HG02678 (cell line): ENCODE measurements at regions not wholly inside any gene's neighbourhood (a gene's known extent, or its start where the extent isn't known, plus 50 kb on each side); places are given as distances from the start of the nearest gene placed in this dataset.

Experiments
- ATAC-seq: cut with Tn5 transposase; IDR thresholded peaks from one replicate; pipeline ENCODE4 v1.9.1; 2021; ENCODE audit warnings: mild to moderate bottlenecking, moderate library complexity; ENCODE audit not compliant: unreplicated experiment

- no peak for ATAC-seq
Observed at GRCh38 chr2:64850642-64851041, 138.6 kb upstream of the SLC1A4 start.

DNA sequence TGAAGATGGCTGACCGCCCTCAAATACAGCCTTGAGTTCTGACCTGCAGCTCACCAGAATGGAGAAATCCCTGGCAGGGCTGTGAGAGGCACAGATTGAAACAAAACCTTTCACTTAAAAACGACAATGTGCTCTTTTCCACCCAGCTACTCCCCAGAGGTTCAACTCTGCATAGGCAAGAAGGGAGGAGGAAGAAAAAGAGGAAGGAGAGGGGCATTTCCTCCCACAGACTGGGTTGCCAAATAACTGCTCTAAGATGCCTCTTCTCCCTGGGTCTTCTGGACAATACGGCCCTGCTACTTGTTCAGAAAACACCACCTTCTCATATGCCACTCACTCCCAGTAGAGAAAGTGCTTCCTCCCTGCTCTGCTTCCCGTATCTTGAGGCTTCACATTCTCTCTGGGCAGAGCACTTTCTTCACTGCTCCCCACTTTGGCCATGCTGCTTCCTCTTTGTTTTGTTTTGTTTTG is 136.4 kb upstream of the SLC1A4 start:
- no peak for ATAC-seq

DNA sequence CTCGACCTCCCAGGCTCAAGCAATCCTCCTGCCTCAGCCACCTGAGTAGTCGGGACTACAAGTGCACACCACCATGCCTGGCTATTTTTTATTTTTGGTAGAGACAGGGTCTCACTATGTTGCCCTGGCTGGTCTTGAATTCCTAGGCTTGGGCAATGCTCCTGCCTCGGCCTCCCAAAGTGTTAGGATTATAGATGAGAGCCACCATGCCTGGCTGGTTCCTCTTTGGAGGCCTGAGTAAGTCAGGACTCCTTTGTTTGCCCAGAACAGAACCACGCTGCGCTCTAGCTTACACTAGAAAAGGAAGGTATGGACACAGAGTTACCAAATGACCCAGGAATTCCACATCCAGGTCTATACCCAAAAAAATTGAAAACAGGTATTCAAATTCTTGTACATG is 135.9 kb upstream of the SLC1A4 start:
- no peak for ATAC-seq

DNA sequence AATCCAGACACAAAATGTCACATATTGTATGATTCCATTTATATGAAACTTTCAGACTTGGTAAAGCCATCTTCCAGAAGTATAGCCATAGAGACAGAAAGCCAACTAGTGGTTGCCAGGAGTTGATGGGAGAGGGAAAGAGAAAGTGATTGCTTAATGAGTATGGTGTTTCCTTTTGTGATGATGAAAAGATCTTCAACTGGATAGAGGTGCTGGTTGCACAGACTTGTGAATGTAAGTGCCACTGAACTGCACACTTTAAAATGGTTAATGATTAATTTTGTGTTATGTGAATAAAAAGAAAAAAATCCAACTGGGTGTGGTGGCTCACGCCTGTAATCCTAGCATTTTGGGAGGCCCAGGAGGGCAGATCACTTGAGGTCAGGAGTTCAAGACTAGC is 135.3 kb upstream of the SLC1A4 start:
- no peak for ATAC-seq

DNA sequence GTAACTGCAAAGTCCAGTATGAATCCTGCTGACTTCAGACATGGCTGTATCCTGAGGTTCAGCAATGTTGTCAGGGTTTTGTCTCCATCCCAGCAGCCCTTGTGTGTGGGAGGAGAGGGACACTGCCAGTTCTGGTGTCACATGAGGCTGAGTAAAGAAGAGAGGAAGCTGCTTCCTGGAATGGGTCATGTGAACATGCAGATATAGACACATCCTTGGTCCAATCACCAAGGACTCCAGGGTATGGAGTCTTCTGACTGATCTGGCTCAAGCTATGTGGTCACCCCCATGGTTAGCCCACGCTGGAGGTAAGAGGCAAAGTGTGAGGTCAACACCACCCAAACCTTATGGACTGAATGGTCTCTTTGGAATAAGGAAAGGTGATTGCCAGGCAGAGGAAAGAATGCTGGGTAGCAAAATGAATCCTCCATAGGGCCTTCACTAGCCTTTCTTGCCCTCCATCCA is 134.4 kb upstream of the SLC1A4 start:
- no peak for ATAC-seq

DNA sequence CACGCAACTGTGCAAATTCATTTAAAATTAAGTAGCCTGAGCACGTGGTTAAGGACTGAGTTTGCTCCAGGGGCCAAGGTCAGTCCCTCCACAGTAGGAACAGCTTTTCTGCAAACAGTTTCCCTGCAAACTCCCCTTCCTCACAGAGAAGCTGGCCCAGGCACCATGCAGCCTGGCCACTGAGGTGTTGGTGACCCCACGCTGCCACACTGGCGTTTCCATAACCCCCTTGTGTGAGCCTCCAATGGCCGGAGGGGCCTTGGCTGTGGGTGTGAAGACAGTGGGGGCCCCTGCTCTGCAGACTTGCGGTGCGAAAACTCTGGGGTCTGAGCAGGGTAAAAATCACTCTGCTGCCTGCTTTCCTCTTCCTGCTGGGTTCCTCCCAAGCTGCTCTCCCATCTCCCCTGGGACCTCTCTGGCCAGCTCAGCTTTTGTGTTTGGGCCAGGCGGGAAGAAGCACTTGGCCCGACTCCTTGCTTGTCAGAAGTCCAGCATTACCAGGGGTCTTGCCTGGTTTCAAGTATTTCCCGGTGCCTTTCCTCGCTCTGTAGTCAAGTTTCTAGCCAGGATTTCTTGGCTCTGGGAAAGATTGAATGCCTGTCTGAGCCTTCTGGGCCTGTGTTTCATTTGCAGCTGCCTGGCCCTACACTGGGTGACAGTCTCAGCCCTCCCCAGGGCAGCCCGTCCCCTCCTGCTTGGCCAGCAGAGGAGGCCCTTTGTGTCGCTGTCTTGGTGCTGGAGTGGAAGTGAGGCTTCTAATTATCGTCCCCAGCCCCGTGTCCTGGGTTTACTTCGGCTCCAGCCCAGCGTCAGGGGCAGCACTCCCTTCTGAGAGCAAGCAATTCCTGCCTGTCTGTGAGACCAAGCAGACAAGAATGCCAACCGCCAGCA is 131.4 kb upstream of the SLC1A4 start:
- no peak for ATAC-seq

DNA sequence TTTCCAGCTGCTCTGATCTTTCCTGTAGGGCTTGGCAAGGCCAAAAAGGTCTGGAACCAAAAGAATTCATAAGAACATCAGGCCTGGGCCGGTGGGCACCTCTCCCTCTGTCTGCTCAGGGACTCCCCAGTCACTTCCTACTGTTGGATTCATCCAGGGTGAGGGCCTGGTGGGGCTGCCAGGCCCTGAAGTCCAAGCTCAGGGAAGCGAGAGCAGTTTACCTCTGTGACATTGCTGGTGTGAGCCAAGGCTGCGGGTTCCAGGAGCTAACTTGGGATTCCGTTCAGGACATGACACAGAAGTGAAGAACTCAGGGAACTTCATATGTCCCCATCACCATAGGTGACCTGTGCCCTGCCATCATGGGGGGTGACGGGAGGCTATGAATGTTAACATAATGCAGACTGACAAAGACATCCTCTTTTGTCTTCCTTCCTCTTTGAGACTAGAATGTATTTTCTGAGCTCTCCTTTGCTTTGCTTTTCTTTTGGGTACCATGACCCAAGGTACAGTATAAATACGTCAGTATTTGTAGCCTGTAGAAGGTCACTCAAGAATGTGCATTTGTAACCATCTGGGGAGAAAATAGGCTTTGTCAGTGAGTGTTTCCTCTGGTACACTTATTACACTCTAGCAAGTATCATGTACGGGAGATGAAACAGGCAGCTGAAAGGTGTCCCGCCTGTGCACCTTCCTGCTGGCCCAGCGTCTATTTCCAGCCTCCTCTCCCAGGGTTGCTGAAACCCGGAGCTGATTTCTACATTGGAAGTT is 130.5 kb upstream of the SLC1A4 start:
- ATAC-seq, result peak; percentile 7

DNA sequence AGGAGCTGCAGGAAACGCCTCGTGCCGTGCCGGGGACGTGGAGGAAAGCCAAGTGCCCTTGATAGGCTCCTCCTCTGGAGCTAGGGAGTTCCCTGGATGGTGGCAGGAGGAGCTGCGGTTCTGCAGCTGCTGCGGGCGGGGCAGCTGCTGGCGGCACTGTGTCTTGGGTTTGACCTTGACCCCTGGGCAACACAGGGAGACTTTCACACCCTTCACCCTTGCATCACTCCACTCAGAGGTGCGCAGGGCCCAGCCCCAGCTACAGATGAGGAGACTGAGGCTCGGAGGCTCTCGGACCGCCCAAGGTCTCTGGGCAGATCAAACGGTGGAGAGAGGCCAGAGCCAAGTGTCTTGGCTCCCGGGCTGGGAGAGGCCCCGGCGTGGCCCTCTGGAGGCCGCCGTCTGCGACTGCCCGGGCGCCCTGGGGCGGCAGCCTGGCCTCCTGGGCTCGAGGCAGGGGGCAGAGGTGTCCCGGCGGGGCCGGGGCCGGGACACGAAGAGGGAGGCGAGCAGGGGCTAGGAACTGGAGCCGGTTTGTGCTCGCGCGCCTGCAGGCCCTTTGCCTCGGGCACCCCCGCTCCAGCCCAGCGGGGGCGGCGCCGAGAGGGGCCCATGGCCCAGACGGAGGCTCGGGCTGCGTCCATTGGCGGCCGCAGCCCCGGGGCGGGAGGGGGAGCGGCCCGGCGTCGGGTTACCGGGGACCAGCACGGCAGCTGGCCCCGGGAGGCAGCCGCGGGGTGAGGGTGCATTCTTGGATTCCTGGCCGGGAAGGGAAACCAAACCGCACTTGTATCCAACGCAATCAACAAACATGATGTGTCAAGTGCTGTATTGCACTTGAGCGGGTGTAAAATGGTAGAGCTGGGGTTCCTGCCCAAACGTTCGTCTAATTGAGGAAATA is 129.6 kb upstream of the SLC1A4 start:
- ATAC-seq, result peak; percentile 44

GRCh38 chr2:64860276-64860885 is 128.8 kb upstream of the SLC1A4 start:
- no peak for ATAC-seq

- no peak for ATAC-seq
Observed at GRCh38 chr2:64860936-64861335, 128.3 kb upstream of the SLC1A4 start.

GRCh38 chr2:64861452-64862397 is 127.5 kb upstream of the SLC1A4 start:
- ATAC-seq, result no peak

DNA sequence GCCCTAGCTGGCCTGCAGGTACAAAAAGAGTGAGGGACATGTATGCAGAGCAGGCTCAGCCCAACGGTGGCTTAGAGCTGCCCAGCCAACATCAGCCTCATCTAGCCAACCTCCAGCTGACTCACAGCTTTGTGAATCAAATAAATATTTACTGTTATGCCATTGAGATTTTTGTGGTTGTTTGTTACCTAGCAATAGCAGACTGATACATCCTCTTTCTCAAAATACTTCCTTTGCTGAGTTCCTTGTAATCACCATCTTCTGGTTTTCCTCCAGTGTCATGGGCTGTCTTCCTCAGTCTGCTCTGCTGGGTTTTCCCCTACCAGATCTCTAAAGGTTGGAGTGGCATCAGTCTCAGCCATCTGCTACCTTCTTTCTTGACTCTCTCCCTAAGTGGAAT is 126.6 kb upstream of the SLC1A4 start:
- no peak for ATAC-seq

GRCh38 chr2:64863097-64863820 is 125.9 kb upstream of the SLC1A4 start:
- no peak for ATAC-seq

GRCh38 chr2:64865073-64865830 is 123.9 kb upstream of the SLC1A4 start:
- ATAC-seq, result peak; percentile 70

GRCh38 chr2:64865831-64866345 is 123.3 kb upstream of the SLC1A4 start:
- no peak for ATAC-seq

DNA sequence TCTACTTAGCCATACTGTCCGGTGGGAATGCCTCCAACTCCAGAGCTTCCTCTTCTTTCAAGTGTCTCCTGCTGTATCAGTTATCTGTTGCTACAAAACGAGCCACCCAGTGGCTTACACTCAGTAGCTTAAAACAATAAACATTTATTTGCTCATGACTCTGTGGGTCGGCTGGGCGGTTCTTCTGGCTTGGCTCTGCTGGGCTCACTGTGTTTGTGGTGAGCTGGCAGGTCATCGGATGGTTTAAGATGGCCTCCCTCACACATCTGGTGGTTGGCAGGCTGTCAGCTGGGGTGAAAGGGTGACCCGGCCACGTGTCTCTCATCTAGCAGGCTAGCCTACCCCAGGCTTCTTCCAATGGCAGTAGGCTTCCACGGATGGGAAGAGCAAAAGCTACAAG is 122.4 kb upstream of the SLC1A4 start:
- ATAC-seq, result no peak

DNA sequence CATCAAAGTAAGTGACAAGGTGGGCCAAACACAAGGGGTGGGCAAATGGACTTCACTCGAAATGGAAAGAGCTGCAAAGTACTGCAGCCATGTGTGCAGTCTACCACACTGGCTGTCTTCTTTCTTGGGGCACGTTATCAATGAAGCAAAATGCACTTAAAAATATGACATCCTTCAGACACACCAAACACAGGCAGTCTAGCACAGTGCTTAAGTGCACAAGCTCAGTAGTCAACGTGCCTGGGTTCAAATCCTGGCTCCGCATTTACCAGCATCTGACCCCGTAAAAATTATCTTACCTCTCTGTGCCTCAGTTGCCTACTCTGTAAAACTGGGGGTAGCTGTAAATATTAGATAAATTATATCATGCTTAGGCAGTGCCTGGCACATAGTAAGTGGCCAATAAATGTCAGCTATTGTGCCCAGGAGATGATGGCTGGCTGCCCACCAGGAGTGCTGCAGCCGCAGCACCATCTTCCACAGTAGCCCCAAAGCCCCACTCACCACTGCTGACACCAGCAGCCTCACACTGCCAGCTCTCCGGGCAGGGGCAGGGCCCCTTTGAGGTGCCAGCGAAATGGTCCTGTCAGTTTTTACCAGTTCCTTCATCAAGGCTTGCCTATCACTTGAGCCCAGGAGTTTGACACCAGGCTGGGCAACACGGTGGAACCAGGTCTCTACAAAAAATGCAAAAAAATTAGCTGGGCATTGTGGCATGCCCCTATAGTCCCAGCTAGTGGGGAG is 121.8 kb upstream of the SLC1A4 start:
- ATAC-seq, result no peak
